GM19238 (cell line): ENCODE measurements at regions not wholly inside any gene's neighbourhood (a gene's known extent, or its start where the extent isn't known, plus 50 kb on each side); places are given as distances from the start of the nearest gene placed in this dataset.
"Not testable (repeated sequence)": the region's sequence is repeated elsewhere in the genome, so short reads cannot be mapped to it uniquely, and the experiment has no call there.

Experiments
- DNase-seq: peaks from one replicate; pipeline ENCODE4 v3.0.0; 2011; ENCODE audit warnings: low spot score; ENCODE audit not compliant: insufficient read length

GRCh38 chr17:27049104-27049784 is 244.7 kb upstream of the WSB1 start:
- DNase-seq = no peak

- no peak for DNase-seq
These were observed 228.3 kb upstream of the WSB1 start for GRCh38 chr17:27065588-27065987.

- DNase-seq = no peak
These were observed 227.6 kb upstream of the WSB1 start for GRCh38 chr17:27066315-27066714.

- DNase-seq = no peak
These were observed 223.9 kb upstream of the WSB1 start for GRCh38 chr17:27069842-27070508.

- DNase-seq = no peak
These were observed 223.1 kb upstream of the WSB1 start for GRCh38 chr17:27070836-27071235.

GRCh38 chr17:27072885-27073284 is 221.0 kb upstream of the WSB1 start:
- DNase-seq = no peak

- DNase-seq = no peak
These were observed 217.1 kb upstream of the WSB1 start for GRCh38 chr17:27076814-27077213.

GRCh38 chr17:27078296-27078695 is 215.6 kb upstream of the WSB1 start:
- no peak for DNase-seq

- DNase-seq = no peak
These were observed 214.3 kb upstream of the WSB1 start for GRCh38 chr17:27079660-27080059.

GRCh38 chr17:27081002-27081638 is 212.8 kb upstream of the WSB1 start:
- no peak for DNase-seq

- no peak for DNase-seq
These were observed 211.7 kb upstream of the WSB1 start for GRCh38 chr17:27082023-27082774.

GRCh38 chr17:27082775-27083154 is 211.1 kb upstream of the WSB1 start:
- DNase-seq = no peak

- no peak for DNase-seq
These were observed 210.3 kb upstream of the WSB1 start for GRCh38 chr17:27083408-27084185.

GRCh38 chr17:27085517-27085916 is 208.4 kb upstream of the WSB1 start:
- no peak for DNase-seq

- no peak for DNase-seq
These were observed 207.4 kb upstream of the WSB1 start for GRCh38 chr17:27086526-27086925.

- DNase-seq = no peak
These were observed 205.8 kb upstream of the WSB1 start for GRCh38 chr17:27087935-27088766.

- DNase-seq = no peak
These were observed 205.2 kb upstream of the WSB1 start for GRCh38 chr17:27088767-27089078.

GRCh38 chr17:27089079-27089928 is 204.6 kb upstream of the WSB1 start:
- not testable (repeated sequence) for DNase-seq

- no peak for DNase-seq
These were observed 204.0 kb upstream of the WSB1 start for GRCh38 chr17:27089929-27090247.
